K562 (cell line): ENCODE measurements at regions not wholly inside any gene's neighbourhood (a gene's known extent, or its start where the extent isn't known, plus 50 kb on each side); places are given as distances from the start of the nearest gene placed in this dataset.

Source experiments
- BRCA1 ChIP-seq, 2 experiments: fragments of 450-650 bp in 1 of 2; sonication (generic) in 1 of 2; formaldehyde crosslinking in 1 of 2; IDR thresholded peaks; 2 replicates each; pipeline versions ENCODE4 v1.5.0 to v1.6.1; 2017 to 2020; ENCODE audit warnings: mild to moderate bottlenecking in 1 of 2, missing genetic modification reagents in 1 of 2
- CBX5 ChIP-seq: IDR thresholded peaks from 2 replicates; pipeline ENCODE4 v1.6.1; 2014; ENCODE audit warnings: low read depth, borderline replicate concordance
- CTCF ChIP-seq, 3 experiments: IDR thresholded peaks in 2 of 3; conservative IDR thresholded peaks in 1 of 3; 2 replicates each; pipeline ENCODE4 v1.5.1; 2011 to 2012; ENCODE audit warnings: low read length in 3 of 3, mild to moderate bottlenecking in 3 of 3, control low read depth in 2 of 3, improper control_type of control experiment in 1 of 3, inconsistent platforms in 1 of 3, low read depth in 1 of 3, mixed read lengths in 1 of 3, moderate library complexity in 1 of 3; ENCODE audit not compliant: insufficient read depth in 2 of 3
- ELK1 ChIP-seq: sonication (generic); formaldehyde crosslinking; IDR thresholded peaks from 2 replicates; pipeline ENCODE4 v1.8.1; 2022; ENCODE audit warnings: missing genetic modification reagents
- IRF1 ChIP-seq: sonication (generic); formaldehyde crosslinking; IDR thresholded peaks from 2 replicates; pipeline ENCODE4 v1.8.0; 2022; ENCODE audit warnings: missing genetic modification reagents, mild to moderate bottlenecking, borderline replicate concordance
- NFXL1 ChIP-seq: fragments of 450-650 bp; formaldehyde crosslinking; IDR thresholded peaks from 2 replicates; pipeline ENCODE4 v1.4.0; 2021; ENCODE audit warnings: mild to moderate bottlenecking
- POU5F1 ChIP-seq: fragments of 150-350 bp; IDR thresholded peaks from 2 replicates; pipeline ENCODE4 v1.6.1; 2014; ENCODE audit warnings: borderline replicate concordance, low read length, low read depth, mild to moderate bottlenecking; ENCODE audit not compliant: partially characterized antibody
- TOE1 ChIP-seq, 2 experiments: fragments of 450-650 bp in 1 of 2; sonication (generic) in 1 of 2; formaldehyde crosslinking in 1 of 2; IDR thresholded peaks; 2 replicates each; pipeline versions ENCODE4 v1.7.1 to v1.8.0; 2016 to 2022; ENCODE audit warnings: borderline replicate concordance in 2 of 2, mild to moderate bottlenecking in 2 of 2, antibody characterized with exemption in 1 of 2, inconsistent platforms in 1 of 2, low read depth in 1 of 2, missing genetic modification reagents in 1 of 2, moderate library complexity in 1 of 2
- ZNF121 ChIP-seq: sonication (generic); formaldehyde crosslinking; conservative IDR thresholded peaks from 2 replicates; pipeline ENCODE4 v1.8.0; 2022; ENCODE audit warnings: missing genetic modification reagents

- TF ChIP-seq ZNF121 (CRISPR knock-in tag) (no peak), POU5F1 (no peak), BRCA1 (IDR thresholded peaks at IDR 0.05) (no peak), BRCA1 (CRISPR knock-in tag; IDR thresholded peaks at IDR 0.05) (no peak), TOE1 (IDR thresholded peaks at IDR 0.05; ENCODE audit: borderline replicate concordance) (no peak), TOE1 (CRISPR knock-in tag; IDR thresholded peaks at IDR 0.05; ENCODE audit: borderline replicate concordance, low read depth) (no peak), CBX5 (no peak), NFXL1 (CRISPR knock-in tag) (no peak), CTCF (IDR thresholded peaks at IDR 0.05 in 2 of 3, conservative IDR thresholded peaks at IDR 0.05 in 1 of 3; ENCODE audit: insufficient read depth in 2 of 3, low read depth in 1 of 3, low read length in 3 of 3) (no peak), ELK1 (no peak), IRF1 (CRISPR knock-in tag) (no peak)
These were observed 117.8 kb upstream of the AGBL1 start for GRCh38 chr15:85961821-85962220.
